ENCODE measurements at regions not wholly inside any gene's neighbourhood (a gene's known extent, or its start where the extent isn't known, plus 50 kb on each side); places are given as distances from the start of the nearest gene placed in this dataset.

GRCh38 chr12:91984556-91984955, 161.1 kb downstream of the BTG1 start:
- intact Hi-C loops (cut with micrococcal nuclease): no loop called here

DNA sequence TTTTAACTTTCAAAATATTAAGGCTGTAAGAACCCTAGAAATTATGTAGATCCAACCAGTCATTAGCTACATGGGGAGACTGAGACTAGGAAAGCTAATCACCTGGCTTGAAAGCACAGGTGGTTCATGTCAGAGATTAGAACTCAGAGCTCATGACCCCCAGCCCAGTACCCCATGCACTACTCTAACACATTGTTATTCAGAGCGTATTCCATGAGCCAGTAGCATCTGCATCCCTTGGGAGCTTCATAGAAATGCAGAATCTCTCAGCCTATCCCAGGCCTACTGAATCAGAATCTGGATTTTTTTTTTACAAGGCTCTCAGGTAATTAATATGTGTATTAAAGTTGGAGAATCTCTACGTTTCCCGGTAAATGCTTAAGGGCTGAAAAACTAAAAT, 161.7 kb downstream of the BTG1 start:
- intact Hi-C loops (cut with micrococcal nuclease): no loop called here
- WGBS (ENCODE audit: insufficient coverage): no CpG with 5 or more reads among the region's 3 CpGs
- Histone ChIP-seq H3K27me3 (replicated peaks in 1 of 4; ENCODE audit: control extremely low read depth in 1 of 4, control insufficient read depth in 3 of 4, insufficient read depth in 4 of 4, low read length in 3 of 4) (no peaks in the 10 kb centered on the region), H3K27ac (ENCODE audit: low read length in 2 of 2) (no peak overlapping the region), H3K9ac (ENCODE audit: low read length) (no peak overlapping the region), H3K4me3 (ENCODE audit: control extremely low read depth in 1 of 5, extremely low read depth in 1 of 5, insufficient read depth in 1 of 5, low read depth in 2 of 5, low read length in 4 of 5) (no peak overlapping the region), H2AFZ (ENCODE audit: insufficient read depth, low read depth, low read length, poor library complexity, severe bottlenecking) (no peak overlapping the region), H3K36me3 (replicated peaks in 1 of 2; ENCODE audit: control extremely low read depth in 1 of 2, control insufficient read depth in 1 of 2, extremely low read depth in 1 of 2, insufficient read depth in 2 of 2, low read length in 1 of 2) (no peaks in the 10 kb centered on the region), H3K4me1 (ENCODE audit: control insufficient read depth in 2 of 2, insufficient read depth in 2 of 2, low read length in 2 of 2) (no peaks in the 10 kb centered on the region), H3K9me3 (ENCODE audit: control extremely low read depth in 1 of 3, control insufficient read depth in 2 of 3, insufficient read depth in 1 of 3, low read length in 2 of 3) (no peaks in the 10 kb centered on the region), H3K79me2 (ENCODE audit: control insufficient read depth, insufficient read depth, low read length) (no peaks in the 10 kb centered on the region), H3K4me2 (replicated peaks; ENCODE audit: low read depth, low read length, poor library complexity, severe bottlenecking) (no peak overlapping the region), H4K20me1 (ENCODE audit: control insufficient read depth, insufficient read depth, low read length, poor library complexity, severe bottlenecking) (no peaks in the 10 kb centered on the region)
- ATAC-seq (ENCODE audit: low read depth): no peak
- Mint-ChIP-seq H3K9me3 (ENCODE audit: insufficient read depth) (no peaks in the 10 kb centered on the region), H3K27me3 (no peaks in the 10 kb centered on the region), H3K27ac (no peak overlapping the region), H3K4me1 (no peaks in the 10 kb centered on the region), H3K4me3 (no peak overlapping the region)
- DNase-seq: no peak
- POLR2A ChIA-PET: no interaction called here
- no peak for TF ChIP-seq CTCF (IDR thresholded peaks at IDR 0.05)
- TF ChIP-seq EZH2 (IDR thresholded peaks at IDR 0.05; ENCODE audit: borderline replicate concordance, insufficient read depth, low read depth, low read length, poor library complexity, severe bottlenecking): no peak
- CTCF ChIA-PET: interaction anchor here (0.9 to 1.1 kb wide), 2 partner anchors 586 to 665 kb away, joined by 3 read pairs; no protein-coding TSS in a partner anchor

More at GRCh38 chr12:91984556-91984955, 161.1 kb downstream of the BTG1 start:
- Histone ChIP-seq H3K4me2 (replicated peaks; ENCODE audit: low read depth, low read length, poor library complexity, severe bottlenecking) (no peak overlapping the region), H3K9ac (ENCODE audit: low read length) (no peak overlapping the region), H3K9me3 (ENCODE audit: control extremely low read depth in 1 of 3, control insufficient read depth in 2 of 3, insufficient read depth in 1 of 3, low read length in 2 of 3) (no peaks in the 10 kb centered on the region), H4K20me1 (ENCODE audit: control insufficient read depth, insufficient read depth, low read length, poor library complexity, severe bottlenecking) (no peaks in the 10 kb centered on the region), H3K36me3 (replicated peaks in 1 of 2; ENCODE audit: control extremely low read depth in 1 of 2, control insufficient read depth in 1 of 2, extremely low read depth in 1 of 2, insufficient read depth in 2 of 2, low read length in 1 of 2) (no peaks in the 10 kb centered on the region), H2AFZ (ENCODE audit: insufficient read depth, low read depth, low read length, poor library complexity, severe bottlenecking) (no peak overlapping the region), H3K4me1 (ENCODE audit: control insufficient read depth in 2 of 2, insufficient read depth in 2 of 2, low read length in 2 of 2) (no peaks in the 10 kb centered on the region), H3K4me3 (ENCODE audit: control extremely low read depth in 1 of 5, extremely low read depth in 1 of 5, insufficient read depth in 1 of 5, low read depth in 2 of 5, low read length in 4 of 5) (no peak overlapping the region), H3K79me2 (ENCODE audit: control insufficient read depth, insufficient read depth, low read length) (no peaks in the 10 kb centered on the region), H3K27ac (ENCODE audit: low read length in 2 of 2) (no peak overlapping the region), H3K27me3 (replicated peaks in 1 of 4; ENCODE audit: control extremely low read depth in 1 of 4, control insufficient read depth in 3 of 4, insufficient read depth in 4 of 4, low read length in 3 of 4) (no peaks in the 10 kb centered on the region)
- ATAC-seq (ENCODE audit: low read depth) (no peak), DNase-seq (no peak)
- ChIA-PET CTCF (interaction anchor here (1.1 to 1.5 kb wide), 2 partner anchors 18 to 665 kb away, joined by 3 read pairs; no protein-coding TSS in a partner anchor), POLR2A (no interaction called here)
- Mint-ChIP-seq H3K27me3 (no peaks in the 10 kb centered on the region), H3K27ac (no peak overlapping the region), H3K9me3 (ENCODE audit: insufficient read depth) (no peaks in the 10 kb centered on the region), H3K4me3 (no peak overlapping the region), H3K4me1 (no peaks in the 10 kb centered on the region)
- WGBS (ENCODE audit: insufficient coverage): no CpG with 5 or more reads among the region's 5 CpGs
- TF ChIP-seq CTCF (IDR thresholded peaks at IDR 0.05) (no peak), EZH2 (IDR thresholded peaks at IDR 0.05; ENCODE audit: borderline replicate concordance, insufficient read depth, low read depth, low read length, poor library complexity, severe bottlenecking) (no peak)
